ENCODE measurements at regions not wholly inside any gene's neighbourhood (a gene's known extent, or its start where the extent isn't known, plus 50 kb on each side); places are given as distances from the start of the nearest gene placed in this dataset.

GRCh38 chr2:15681089-15681885 lies 89.6 kb downstream of the DDX1 start:
- no peak for TF ChIP-seq CTCF (IDR thresholded peaks at IDR 0.05; ENCODE audit: borderline replicate concordance, insufficient read depth, low read depth, low read length)
- H3K4me3 ChIP-seq (ENCODE audit: low read depth, low read length) = no peak overlapping the region

GRCh38 chr2:15682354-15682753 lies 90.7 kb downstream of the DDX1 start:
- no peak overlapping the region for H3K4me3 ChIP-seq (ENCODE audit: low read depth, low read length)
- TF ChIP-seq CTCF (IDR thresholded peaks at IDR 0.05; ENCODE audit: borderline replicate concordance, insufficient read depth, low read depth, low read length) = no peak

GRCh38 chr2:15684161-15685039 lies 92.7 kb downstream of the DDX1 start:
- TF ChIP-seq CTCF (IDR thresholded peaks at IDR 0.05; ENCODE audit: borderline replicate concordance, insufficient read depth, low read depth, low read length) = no peak

GRCh38 chr2:15685143-15685542 lies 93.5 kb downstream of the DDX1 start:
- H3K4me3 ChIP-seq (ENCODE audit: low read depth, low read length) = no peak overlapping the region
- TF ChIP-seq CTCF (IDR thresholded peaks at IDR 0.05; ENCODE audit: borderline replicate concordance, insufficient read depth, low read depth, low read length) = no peak

More at GRCh38 chr2:15684161-15685039, 92.7 kb downstream of the DDX1 start:
- H3K4me3 ChIP-seq (ENCODE audit: low read depth, low read length) = no peak overlapping the region

- no peak for TF ChIP-seq CTCF (IDR thresholded peaks at IDR 0.05; ENCODE audit: borderline replicate concordance, insufficient read depth, low read depth, low read length)
- H3K4me3 ChIP-seq (ENCODE audit: low read depth, low read length) = no peak overlapping the region
Observed at GRCh38 chr2:15686643-15687042, 95.0 kb downstream of the DDX1 start.

GRCh38 chr2:15687243-15687642 lies 95.6 kb downstream of the DDX1 start:
- H3K4me3 ChIP-seq (ENCODE audit: low read depth, low read length) = no peak overlapping the region
- no peak for TF ChIP-seq CTCF (IDR thresholded peaks at IDR 0.05; ENCODE audit: borderline replicate concordance, insufficient read depth, low read depth, low read length)

All from GM12875 (cell line).